ENCODE measurements at regions not wholly inside any gene's neighbourhood (a gene's known extent, or its start where the extent isn't known, plus 50 kb on each side); places are given as distances from the start of the nearest gene placed in this dataset.
A peak's percentile ranks its signal among the peaks of the same experiment; 100 is the strongest.

DNA sequence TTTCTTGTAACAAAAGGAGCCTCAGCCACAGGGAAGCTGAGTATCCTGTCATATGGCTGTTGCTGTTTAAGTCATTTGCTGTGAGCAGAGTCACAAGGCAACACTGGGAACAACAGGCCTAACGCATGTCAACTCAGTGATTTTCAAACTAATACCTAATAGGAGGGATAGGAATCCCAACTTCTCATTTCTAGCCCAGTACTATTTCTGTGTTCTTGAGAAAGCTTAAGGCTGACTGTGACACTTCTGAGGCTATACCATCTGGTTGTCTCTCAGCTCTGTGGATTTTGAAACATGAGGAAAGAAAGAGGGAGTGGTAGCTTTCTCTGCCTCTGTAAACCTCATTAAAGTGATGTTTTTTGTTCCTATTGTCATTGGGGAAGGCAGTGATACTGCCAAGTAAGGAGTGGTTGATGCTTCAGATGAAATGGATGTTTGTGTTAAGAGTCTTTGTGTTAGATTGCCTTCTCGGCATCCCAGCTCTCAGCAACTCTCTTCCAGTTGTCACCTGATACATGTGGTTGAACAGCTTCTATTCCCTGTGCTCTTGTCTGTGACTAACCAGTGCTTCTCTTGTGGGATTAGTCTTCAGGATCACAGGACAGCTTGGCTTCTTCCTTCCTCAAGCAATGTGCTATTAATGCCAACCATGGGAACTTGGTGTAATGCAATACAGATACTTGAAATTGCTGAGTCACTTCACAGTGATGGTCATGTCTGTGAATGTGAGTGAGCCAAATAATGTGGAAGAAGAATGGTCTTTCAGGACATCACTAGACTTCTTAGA, 166.8 kb upstream of the IVNS1ABP start:
- Histone ChIP-seq H3K27ac (peak overlapping the region in 2 of 4 donors; percentile 19 to 56), H3K36me3 (no peaks in the 10 kb centered on the region), H3K4me3 (no peak overlapping the region), H3K9me3 (no peaks in the 10 kb centered on the region), H3K4me1 (peaks cover 0 to 20% (median 5%) of the 10 kb centered on the region in 4 donors), H3K27me3 (no peaks in the 10 kb centered on the region)
- 68 to 73% methylated on average over 2 of the region's 2 CpGs for WGBS, 2 donors
- DNase-seq (ENCODE audit: low spot score in 2 of 2), result peak in 1 of 2 donors; percentile 38
- TF ChIP-seq EP300 (IDR thresholded peaks at IDR 0.05) (peak in 1 of 2 donors; percentile 67), POLR2A (IDR thresholded peaks at IDR 0.05) (no peak)

DNA sequence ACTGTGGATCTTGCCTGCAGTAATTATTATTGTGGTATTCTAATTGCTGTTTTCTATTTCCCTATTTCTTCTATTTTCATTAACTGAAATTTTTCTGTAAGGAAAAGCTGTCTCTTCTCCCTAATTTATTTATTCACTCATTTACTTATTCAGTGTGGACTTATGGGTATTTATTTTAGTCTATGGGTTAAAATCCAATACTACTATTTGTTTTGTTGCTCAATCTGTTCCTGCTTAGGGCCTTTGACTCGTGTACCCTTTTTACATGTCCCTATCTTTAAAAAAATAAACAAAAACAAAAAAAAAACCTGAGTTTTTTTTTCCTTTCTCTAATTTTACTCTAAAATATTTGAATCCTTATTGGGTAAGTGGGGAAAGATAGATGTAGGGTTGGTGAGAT, 166.2 kb upstream of the IVNS1ABP start:
- H3K27me3 ChIP-seq, result no peaks in the 10 kb centered on the region
- H3K4me3 ChIP-seq, result no peak overlapping the region
- H3K27ac ChIP-seq, result peak overlapping the region in 1 of 4 donors; percentile 19
- TF ChIP-seq POLR2A (IDR thresholded peaks at IDR 0.05), result no peak
- no peak for TF ChIP-seq EP300 (IDR thresholded peaks at IDR 0.05)
- TF ChIP-seq, protein P1, sequence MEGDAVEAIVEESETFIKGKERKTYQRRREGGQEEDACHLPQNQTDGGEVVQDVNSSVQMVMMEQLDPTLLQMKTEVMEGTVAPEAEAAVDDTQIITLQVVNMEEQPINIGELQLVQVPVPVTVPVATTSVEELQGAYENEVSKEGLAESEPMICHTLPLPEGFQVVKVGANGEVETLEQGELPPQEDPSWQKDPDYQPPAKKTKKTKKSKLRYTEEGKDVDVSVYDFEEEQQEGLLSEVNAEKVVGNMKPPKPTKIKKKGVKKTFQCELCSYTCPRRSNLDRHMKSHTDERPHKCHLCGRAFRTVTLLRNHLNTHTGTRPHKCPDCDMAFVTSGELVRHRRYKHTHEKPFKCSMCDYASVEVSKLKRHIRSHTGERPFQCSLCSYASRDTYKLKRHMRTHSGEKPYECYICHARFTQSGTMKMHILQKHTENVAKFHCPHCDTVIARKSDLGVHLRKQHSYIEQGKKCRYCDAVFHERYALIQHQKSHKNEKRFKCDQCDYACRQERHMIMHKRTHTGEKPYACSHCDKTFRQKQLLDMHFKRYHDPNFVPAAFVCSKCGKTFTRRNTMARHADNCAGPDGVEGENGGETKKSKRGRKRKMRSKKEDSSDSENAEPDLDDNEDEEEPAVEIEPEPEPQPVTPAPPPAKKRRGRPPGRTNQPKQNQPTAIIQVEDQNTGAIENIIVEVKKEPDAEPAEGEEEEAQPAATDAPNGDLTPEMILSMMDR (IDR thresholded peaks at IDR 0.05), result no peak
- no peak for DNase-seq (ENCODE audit: low spot score in 2 of 2)
- H3K36me3 ChIP-seq, result no peaks in the 10 kb centered on the region
- H3K4me1 ChIP-seq, result peaks cover 0 to 13% (median 5%) of the 10 kb centered on the region in 4 donors
- WGBS, 2 donors, result 67 to 70% methylated on average over 1 of the region's 1 CpG
- H3K9me3 ChIP-seq, result no peaks in the 10 kb centered on the region

DNA sequence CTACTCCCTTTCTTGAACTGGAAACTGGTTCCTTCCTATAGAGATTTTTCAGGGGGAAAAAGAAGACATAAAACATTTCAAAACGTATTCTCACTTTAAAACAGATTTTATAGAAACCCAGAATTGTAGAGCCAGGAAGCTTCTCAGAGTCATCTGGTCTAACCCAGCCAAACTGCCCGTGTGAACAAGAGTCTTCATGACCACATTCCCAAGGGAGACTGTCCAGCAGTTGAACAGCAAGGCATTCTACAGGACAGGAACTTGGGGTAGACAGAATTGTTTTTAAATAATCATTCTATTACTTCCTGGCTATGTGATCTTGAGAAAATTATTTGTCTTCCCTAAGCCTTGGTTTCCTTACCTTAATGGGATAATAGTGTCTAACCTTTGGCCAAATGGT, 163.5 kb upstream of the IVNS1ABP start:
- no peak for TF ChIP-seq POLR2A (IDR thresholded peaks at IDR 0.05)
- TF ChIP-seq EP300 (IDR thresholded peaks at IDR 0.05), result no peak
- TF ChIP-seq, protein P1 (IDR thresholded peaks at IDR 0.05), result no peak
- Histone ChIP-seq H3K27me3 (no peaks in the 10 kb centered on the region), H3K4me1 (peaks cover 0 to 9% (median 5%) of the 10 kb centered on the region in 4 donors), H3K4me3 (no peak overlapping the region), H3K36me3 (no peaks in the 10 kb centered on the region), H3K9me3 (no peaks in the 10 kb centered on the region), H3K27ac (no peak overlapping the region)
- 55% methylated on average over 2 of the region's 2 CpGs for WGBS, 2 donors
- no peak for DNase-seq (ENCODE audit: low spot score in 2 of 2)

DNA sequence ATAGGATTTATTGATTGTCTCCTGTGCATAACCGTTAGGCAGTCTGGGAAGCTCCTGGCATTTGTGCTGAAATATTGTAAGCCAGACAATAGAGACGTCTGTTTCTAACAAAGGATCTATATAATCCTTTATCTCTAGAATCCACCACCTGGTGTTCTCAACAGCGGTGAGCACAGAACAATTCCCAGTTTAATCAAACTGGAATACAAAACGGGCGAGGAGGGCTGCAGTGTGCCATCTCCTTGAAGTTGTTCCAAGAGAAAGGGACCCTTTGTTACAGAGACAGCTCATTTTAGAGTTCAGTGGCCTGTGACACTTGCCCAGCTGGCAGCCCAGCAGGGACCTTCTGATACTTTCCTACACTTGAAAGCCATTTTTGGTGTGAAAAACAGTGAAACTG, 162.8 kb upstream of the IVNS1ABP start:
- Histone ChIP-seq H3K9me3 (no peaks in the 10 kb centered on the region), H3K4me1 (peaks cover 0 to 9% (median 5%) of the 10 kb centered on the region in 4 donors), H3K4me3 (no peak overlapping the region), H3K27me3 (no peaks in the 10 kb centered on the region), H3K27ac (no peak overlapping the region), H3K36me3 (no peaks in the 10 kb centered on the region)
- no peak for DNase-seq (ENCODE audit: low spot score in 2 of 2)
- TF ChIP-seq POLR2A (IDR thresholded peaks at IDR 0.05) (no peak), EP300 (IDR thresholded peaks at IDR 0.05) (no peak)
- TF ChIP-seq, protein P1 (IDR thresholded peaks at IDR 0.05), result no peak
- WGBS, 2 donors, result 61 to 66% methylated on average over 5 of the region's 5 CpGs

DNA sequence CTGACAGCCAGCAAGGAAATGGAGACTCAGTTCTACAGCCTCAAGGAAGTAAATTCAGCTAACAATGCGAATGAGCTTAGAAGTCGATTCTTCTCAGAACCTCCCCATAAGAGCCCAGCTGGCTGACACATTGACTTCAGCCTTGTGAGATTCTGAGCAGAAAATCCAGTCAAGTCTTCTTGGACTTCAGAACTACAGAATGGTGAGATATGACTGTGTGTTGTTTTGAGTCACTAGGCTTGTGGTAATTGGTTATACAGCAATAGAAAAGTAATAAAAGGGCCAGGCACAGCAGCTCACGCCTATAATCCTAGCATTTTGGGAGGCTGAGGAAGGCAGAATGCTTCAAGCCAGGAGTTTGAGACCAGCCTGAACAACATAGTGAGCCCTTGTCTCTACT, 161.8 kb upstream of the IVNS1ABP start:
- H3K4me3 ChIP-seq, result no peak overlapping the region
- TF ChIP-seq POLR2A (IDR thresholded peaks at IDR 0.05), result no peak
- TF ChIP-seq EP300 (IDR thresholded peaks at IDR 0.05), result no peak
- TF ChIP-seq, protein P1 (IDR thresholded peaks at IDR 0.05), result no peak
- no peaks in the 10 kb centered on the region for H3K36me3 ChIP-seq
- no peaks in the 10 kb centered on the region for H3K9me3 ChIP-seq
- peaks cover 0 to 4% (median 2%) of the 10 kb centered on the region in 4 donors for H3K4me1 ChIP-seq
- no peak overlapping the region for H3K27ac ChIP-seq
- H3K27me3 ChIP-seq, result no peaks in the 10 kb centered on the region
- 94 to 98% methylated on average over 3 of the region's 3 CpGs for WGBS, 2 donors
- no peak for DNase-seq (ENCODE audit: low spot score in 2 of 2)

Data from tibial nerve (tissue), 4 donors.